Nephron progenitor cell (in vitro differentiated cells): ENCODE measurements at regions not wholly inside any gene's neighbourhood (a gene's known extent, or its start where the extent isn't known, plus 50 kb on each side); places are given as distances from the start of the nearest gene placed in this dataset.

Experiments
- DNase-seq: peaks from one replicate; pipeline ENCODE4 v3.0.0; 2021
- H3K27ac Mint-ChIP-seq: 2 replicates; pipeline ENCODE4 v1.8.0; 2021; ENCODE audit warnings: mild to moderate bottlenecking, moderate library complexity, mixed read lengths
- H3K27me3 Mint-ChIP-seq: 2 replicates; pipeline ENCODE4 v1.8.0; 2021; ENCODE audit warnings: mild to moderate bottlenecking, low read depth, mixed read lengths; ENCODE audit not compliant: poor library complexity
- H3K36me3 Mint-ChIP-seq: 2 replicates; pipeline ENCODE4 v1.8.0; 2021; ENCODE audit warnings: low read depth, mixed read lengths
- H3K4me1 Mint-ChIP-seq: 2 replicates; pipeline ENCODE4 v1.8.0; 2021; ENCODE audit warnings: mixed read lengths
- H3K4me3 Mint-ChIP-seq: 2 replicates; pipeline ENCODE4 v1.8.0; 2021; ENCODE audit warnings: mild to moderate bottlenecking, moderate library complexity, mixed read lengths
- H3K9me3 Mint-ChIP-seq: 2 replicates; pipeline ENCODE4 v1.8.0; 2021; ENCODE audit warnings: mild to moderate bottlenecking, moderate library complexity, mixed read lengths
- TF ChIP-seq, protein P1 (sequence below): fragments of 200-600 bp; sonication (generic); IDR thresholded peaks from 2 replicates; pipeline ENCODE4 v1.5.0; 2021; ENCODE audit warnings: antibody characterized with exemption

GRCh38 chr3:186476541-186476940, 67.6 kb downstream of the CRYGS start:
- Mint-ChIP-seq H3K4me1 (no peaks in the 10 kb centered on the region), H3K27me3 (peaks cover 9% of the 10 kb centered on the region), H3K9me3 (no peaks in the 10 kb centered on the region), H3K36me3 (no peaks in the 10 kb centered on the region), H3K27ac (no peak overlapping the region), H3K4me3 (no peak overlapping the region)
- no peak for DNase-seq
- TF ChIP-seq, protein P1, sequence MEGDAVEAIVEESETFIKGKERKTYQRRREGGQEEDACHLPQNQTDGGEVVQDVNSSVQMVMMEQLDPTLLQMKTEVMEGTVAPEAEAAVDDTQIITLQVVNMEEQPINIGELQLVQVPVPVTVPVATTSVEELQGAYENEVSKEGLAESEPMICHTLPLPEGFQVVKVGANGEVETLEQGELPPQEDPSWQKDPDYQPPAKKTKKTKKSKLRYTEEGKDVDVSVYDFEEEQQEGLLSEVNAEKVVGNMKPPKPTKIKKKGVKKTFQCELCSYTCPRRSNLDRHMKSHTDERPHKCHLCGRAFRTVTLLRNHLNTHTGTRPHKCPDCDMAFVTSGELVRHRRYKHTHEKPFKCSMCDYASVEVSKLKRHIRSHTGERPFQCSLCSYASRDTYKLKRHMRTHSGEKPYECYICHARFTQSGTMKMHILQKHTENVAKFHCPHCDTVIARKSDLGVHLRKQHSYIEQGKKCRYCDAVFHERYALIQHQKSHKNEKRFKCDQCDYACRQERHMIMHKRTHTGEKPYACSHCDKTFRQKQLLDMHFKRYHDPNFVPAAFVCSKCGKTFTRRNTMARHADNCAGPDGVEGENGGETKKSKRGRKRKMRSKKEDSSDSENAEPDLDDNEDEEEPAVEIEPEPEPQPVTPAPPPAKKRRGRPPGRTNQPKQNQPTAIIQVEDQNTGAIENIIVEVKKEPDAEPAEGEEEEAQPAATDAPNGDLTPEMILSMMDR = no peak

DNA sequence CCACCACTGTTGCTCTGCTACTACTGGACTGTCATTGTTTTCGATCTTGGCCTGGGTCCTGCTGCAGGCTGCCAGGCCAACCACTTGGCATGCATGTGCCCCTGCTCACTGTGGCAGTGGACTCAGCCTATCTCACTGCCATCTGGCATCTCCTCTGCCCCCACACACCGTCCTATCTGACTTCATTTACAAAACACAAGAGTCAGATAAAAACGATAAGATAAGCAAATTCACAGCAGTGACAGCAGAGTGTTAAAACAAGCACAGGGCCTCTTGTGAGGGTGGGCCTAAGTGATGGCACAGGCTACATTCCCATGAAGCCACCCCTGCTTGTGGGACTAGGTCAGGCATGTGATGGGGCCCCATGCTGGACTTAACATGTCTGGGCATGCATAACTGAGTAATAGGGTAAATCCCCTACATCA, 68.1 kb downstream of the CRYGS start:
- TF ChIP-seq, protein P1 = no peak
- no peak overlapping the region for H3K4me3 Mint-ChIP-seq
- H3K9me3 Mint-ChIP-seq = no peaks in the 10 kb centered on the region
- DNase-seq = no peak
- H3K27ac Mint-ChIP-seq = no peak overlapping the region
- peaks cover 9% of the 10 kb centered on the region for H3K27me3 Mint-ChIP-seq
- no peaks in the 10 kb centered on the region for H3K4me1 Mint-ChIP-seq
- no peaks in the 10 kb centered on the region for H3K36me3 Mint-ChIP-seq

DNA sequence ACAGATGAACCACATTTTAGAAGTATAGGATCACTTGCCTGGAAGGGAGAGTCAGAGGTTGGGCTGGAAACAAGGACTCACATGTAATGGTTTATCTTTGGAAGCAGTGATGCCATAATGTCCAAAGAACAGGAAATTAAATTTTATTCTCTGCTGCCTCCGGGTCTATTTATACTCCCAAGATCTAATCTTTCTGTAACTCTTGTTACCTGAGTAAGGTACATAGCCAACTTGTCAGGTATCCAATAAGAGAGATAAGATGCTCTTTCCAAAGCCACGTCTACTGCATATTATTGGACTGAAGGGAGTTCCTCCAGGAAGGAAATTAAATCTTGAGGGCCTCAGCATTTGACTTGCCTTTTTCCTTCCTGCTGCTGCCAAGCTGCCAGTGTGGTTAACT, 71.0 kb downstream of the CRYGS start:
- Mint-ChIP-seq H3K4me3 (no peak overlapping the region), H3K27me3 (peaks cover 9% of the 10 kb centered on the region), H3K4me1 (peaks cover 8% of the 10 kb centered on the region), H3K27ac (no peak overlapping the region), H3K9me3 (no peaks in the 10 kb centered on the region), H3K36me3 (no peaks in the 10 kb centered on the region)
- TF ChIP-seq, protein P1 = no peak
- no peak for DNase-seq

DNA sequence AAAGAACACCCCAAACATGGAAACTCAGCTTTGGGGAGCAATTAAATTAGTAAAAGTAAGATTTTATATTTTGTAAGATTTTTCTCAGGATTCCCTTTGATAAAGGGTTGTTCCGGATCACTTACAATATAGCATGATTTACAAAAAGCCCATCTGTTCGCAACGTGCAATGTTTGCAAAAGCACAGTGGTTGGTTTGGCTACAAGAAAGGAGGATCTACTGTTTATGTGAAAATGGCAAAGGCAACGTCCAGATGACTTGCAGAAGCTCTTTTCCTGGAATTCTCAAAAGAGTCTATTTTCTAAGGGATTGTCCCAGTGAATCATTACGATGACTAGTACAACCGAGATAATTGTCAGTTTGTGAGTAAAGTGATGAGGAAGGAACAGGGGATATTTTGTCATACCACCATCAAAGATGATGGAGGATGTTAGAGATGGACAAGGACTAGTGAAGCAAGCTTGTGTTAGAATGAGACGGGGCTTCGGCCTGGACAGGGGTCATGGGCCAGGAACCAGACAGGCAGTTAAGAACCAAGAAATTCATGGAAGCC, 71.6 kb downstream of the CRYGS start:
- Mint-ChIP-seq H3K27me3 (peaks cover 9% of the 10 kb centered on the region), H3K4me3 (no peak overlapping the region), H3K9me3 (no peaks in the 10 kb centered on the region), H3K27ac (no peak overlapping the region), H3K36me3 (no peaks in the 10 kb centered on the region), H3K4me1 (peaks cover 8% of the 10 kb centered on the region)
- TF ChIP-seq, protein P1 = no peak
- no peak for DNase-seq

DNA sequence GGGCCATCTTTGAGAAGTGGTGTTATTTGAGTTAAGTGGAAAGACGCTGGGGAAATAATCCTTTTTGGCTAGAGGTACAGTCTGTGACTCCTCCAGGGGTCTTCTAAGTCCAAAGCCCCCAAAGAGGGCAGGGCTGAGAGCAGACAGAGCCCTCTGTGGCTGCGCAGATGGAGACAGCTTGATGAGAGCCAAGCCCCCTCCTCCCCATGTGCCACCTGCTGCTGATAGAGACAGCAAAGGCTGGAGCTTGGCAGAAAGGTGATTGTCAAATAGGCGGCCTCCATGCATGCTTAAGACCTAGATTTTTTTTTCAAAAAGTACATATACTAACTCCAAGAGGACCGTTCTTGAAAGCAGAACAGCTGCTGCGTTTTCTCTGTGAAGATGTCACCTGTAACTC, 72.4 kb downstream of the CRYGS start:
- Mint-ChIP-seq H3K9me3 (no peaks in the 10 kb centered on the region), H3K4me1 (peaks cover 8% of the 10 kb centered on the region), H3K27me3 (peaks cover 9% of the 10 kb centered on the region), H3K36me3 (no peaks in the 10 kb centered on the region), H3K4me3 (no peak overlapping the region), H3K27ac (no peak overlapping the region)
- no peak for DNase-seq
- TF ChIP-seq, protein P1 = no peak

- H3K4me1 Mint-ChIP-seq = peaks cover 8% of the 10 kb centered on the region
- TF ChIP-seq, protein P1 = no peak
- no peaks in the 10 kb centered on the region for H3K9me3 Mint-ChIP-seq
- H3K4me3 Mint-ChIP-seq = no peak overlapping the region
- no peaks in the 10 kb centered on the region for H3K36me3 Mint-ChIP-seq
- H3K27ac Mint-ChIP-seq = no peak overlapping the region
- H3K27me3 Mint-ChIP-seq = peaks cover 6% of the 10 kb centered on the region
- no peak for DNase-seq
Measured at GRCh38 chr3:186469525-186469924, 74.7 kb downstream of the CRYGS start.
